ENCODE measurements at regions not wholly inside any gene's neighbourhood (a gene's known extent, or its start where the extent isn't known, plus 50 kb on each side); places are given as distances from the start of the nearest gene placed in this dataset.

- Histone ChIP-seq H3K4me3 (no peak overlapping the region), H3K4me1 (ENCODE audit: control insufficient read depth in 5 of 5, insufficient read depth in 5 of 5, low read length in 5 of 5) (no peaks in the 10 kb centered on the region), H3K27ac (ENCODE audit: low read depth in 1 of 2, low read length in 1 of 2) (no peak overlapping the region), H3K9ac (ENCODE audit: insufficient read depth in 1 of 2, low read length in 2 of 2) (no peak overlapping the region), H3K36me3 (ENCODE audit: control insufficient read depth in 4 of 4, insufficient read depth in 4 of 4, low read length in 4 of 4) (no peaks in the 10 kb centered on the region), H3K27me3 (ENCODE audit: control insufficient read depth in 3 of 3, insufficient read depth in 3 of 3, low read length in 2 of 3) (no peaks in the 10 kb centered on the region), H3K9me3 (ENCODE audit: control insufficient read depth in 4 of 4, insufficient read depth in 3 of 4, low read length in 3 of 4) (peaks cover 0 to 7% (median 1%) of the 10 kb centered on the region in 4 donors)
- DNase-seq = no peak
- ATAC-seq (ENCODE audit: insufficient read depth, low FRiP score) = no peak
- TF ChIP-seq, protein P1, sequence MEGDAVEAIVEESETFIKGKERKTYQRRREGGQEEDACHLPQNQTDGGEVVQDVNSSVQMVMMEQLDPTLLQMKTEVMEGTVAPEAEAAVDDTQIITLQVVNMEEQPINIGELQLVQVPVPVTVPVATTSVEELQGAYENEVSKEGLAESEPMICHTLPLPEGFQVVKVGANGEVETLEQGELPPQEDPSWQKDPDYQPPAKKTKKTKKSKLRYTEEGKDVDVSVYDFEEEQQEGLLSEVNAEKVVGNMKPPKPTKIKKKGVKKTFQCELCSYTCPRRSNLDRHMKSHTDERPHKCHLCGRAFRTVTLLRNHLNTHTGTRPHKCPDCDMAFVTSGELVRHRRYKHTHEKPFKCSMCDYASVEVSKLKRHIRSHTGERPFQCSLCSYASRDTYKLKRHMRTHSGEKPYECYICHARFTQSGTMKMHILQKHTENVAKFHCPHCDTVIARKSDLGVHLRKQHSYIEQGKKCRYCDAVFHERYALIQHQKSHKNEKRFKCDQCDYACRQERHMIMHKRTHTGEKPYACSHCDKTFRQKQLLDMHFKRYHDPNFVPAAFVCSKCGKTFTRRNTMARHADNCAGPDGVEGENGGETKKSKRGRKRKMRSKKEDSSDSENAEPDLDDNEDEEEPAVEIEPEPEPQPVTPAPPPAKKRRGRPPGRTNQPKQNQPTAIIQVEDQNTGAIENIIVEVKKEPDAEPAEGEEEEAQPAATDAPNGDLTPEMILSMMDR (IDR thresholded peaks at IDR 0.05; ENCODE audit: control extremely low read depth, extremely low read depth) = no peak
These were observed 287.4 kb upstream of the DCBLD2 start for GRCh38 chr3:99188936-99189335.

DNA sequence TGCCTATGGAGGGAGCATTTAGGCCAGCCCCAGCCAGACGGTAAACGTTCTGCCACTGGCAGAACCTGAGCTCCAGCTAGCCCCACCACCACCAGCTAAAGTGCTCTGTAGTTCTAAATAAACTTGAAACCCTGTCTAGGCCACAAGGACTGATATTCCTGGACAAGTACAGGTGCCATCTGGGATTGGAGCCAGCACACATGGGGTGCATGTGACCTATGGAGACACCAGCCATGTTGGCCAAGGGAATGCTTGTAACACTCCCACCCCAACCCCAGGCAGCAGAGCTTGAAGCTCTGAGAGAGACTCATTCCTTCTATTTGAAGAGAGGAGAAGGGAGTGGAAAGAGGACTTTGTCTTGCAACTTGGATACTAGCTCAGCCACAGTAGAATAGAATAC lies 284.5 kb upstream of the DCBLD2 start:
- ATAC-seq (ENCODE audit: insufficient read depth, low FRiP score) (no peak), DNase-seq (no peak)
- no peaks in the 10 kb centered on the region for H3K4me1 ChIP-seq (ENCODE audit: control insufficient read depth in 5 of 5, insufficient read depth in 5 of 5, low read length in 5 of 5)
- 96 to 97% methylated on average over 2 of the region's 2 CpGs for WGBS, 2 donors
- H3K27ac ChIP-seq (ENCODE audit: low read depth in 1 of 2, low read length in 1 of 2) = no peak overlapping the region
- peaks cover 0 to 5% (median 1%) of the 10 kb centered on the region in 4 donors for H3K9me3 ChIP-seq (ENCODE audit: control insufficient read depth in 4 of 4, insufficient read depth in 3 of 4, low read length in 3 of 4)
- no peaks in the 10 kb centered on the region for H3K27me3 ChIP-seq (ENCODE audit: control insufficient read depth in 3 of 3, insufficient read depth in 3 of 3, low read length in 2 of 3)
- no peaks in the 10 kb centered on the region for H3K36me3 ChIP-seq (ENCODE audit: control insufficient read depth in 4 of 4, insufficient read depth in 4 of 4, low read length in 4 of 4)
- H3K4me3 ChIP-seq = no peak overlapping the region
- TF ChIP-seq, protein P1 (IDR thresholded peaks at IDR 0.05; ENCODE audit: control extremely low read depth, extremely low read depth) = no peak
- no peak overlapping the region for H3K9ac ChIP-seq (ENCODE audit: insufficient read depth in 1 of 2, low read length in 2 of 2)

GRCh38 chr3:99176169-99176964 lies 274.9 kb upstream of the DCBLD2 start:
- Histone ChIP-seq H3K9ac (ENCODE audit: insufficient read depth in 1 of 2, low read length in 2 of 2) (no peak overlapping the region), H3K36me3 (ENCODE audit: control insufficient read depth in 4 of 4, insufficient read depth in 4 of 4, low read length in 4 of 4) (no peaks in the 10 kb centered on the region), H3K27ac (ENCODE audit: low read depth in 1 of 2, low read length in 1 of 2) (no peak overlapping the region), H3K4me3 (no peak overlapping the region), H3K4me1 (ENCODE audit: control insufficient read depth in 5 of 5, insufficient read depth in 5 of 5, low read length in 5 of 5) (no peaks in the 10 kb centered on the region), H3K27me3 (ENCODE audit: control insufficient read depth in 3 of 3, insufficient read depth in 3 of 3, low read length in 2 of 3) (no peaks in the 10 kb centered on the region), H3K9me3 (ENCODE audit: control insufficient read depth in 4 of 4, insufficient read depth in 3 of 4, low read length in 3 of 4) (no peaks in the 10 kb centered on the region)
- TF ChIP-seq, protein P1 (IDR thresholded peaks at IDR 0.05; ENCODE audit: control extremely low read depth, extremely low read depth) = no peak
- 56 to 71% methylated on average over 4 of the region's 4 CpGs for WGBS, 2 donors
- ATAC-seq (ENCODE audit: insufficient read depth, low FRiP score) (no peak), DNase-seq (peak in 2 of 3 donors; percentile 4 to 5)

All from lung (tissue), 11 donors.